Lower leg skin (tissue), 3 donors: ENCODE measurements at regions not wholly inside any gene's neighbourhood (a gene's known extent, or its start where the extent isn't known, plus 50 kb on each side); places are given as distances from the start of the nearest gene placed in this dataset.

Source experiments
- CTCF ChIP-seq, 3 donors: fragments of 450-650 bp; IDR thresholded peaks; one replicate each; pipeline ENCODE4 v1.5.1; 2016; ENCODE audit warnings: antibody characterized with exemption in 3 of 3, mild to moderate bottlenecking in 3 of 3, moderate library complexity in 2 of 3
- POLR2A ChIP-seq, 2 donors: fragments of 450-650 bp; IDR thresholded peaks; one replicate each; pipeline ENCODE4 v1.6.1; 2016 to 2017; ENCODE audit warnings: antibody characterized with exemption in 2 of 2, mild to moderate bottlenecking in 1 of 2, moderate library complexity in 1 of 2

- TF ChIP-seq CTCF (IDR thresholded peaks at IDR 0.05) (no peak), POLR2A (IDR thresholded peaks at IDR 0.05) (no peak)
Observed at GRCh38 chr6:134426623-134427022, 108.7 kb upstream of the SGK1 start.
